ENCODE measurements at regions not wholly inside any gene's neighbourhood (a gene's known extent, or its start where the extent isn't known, plus 50 kb on each side); places are given as distances from the start of the nearest gene placed in this dataset.

DNA sequence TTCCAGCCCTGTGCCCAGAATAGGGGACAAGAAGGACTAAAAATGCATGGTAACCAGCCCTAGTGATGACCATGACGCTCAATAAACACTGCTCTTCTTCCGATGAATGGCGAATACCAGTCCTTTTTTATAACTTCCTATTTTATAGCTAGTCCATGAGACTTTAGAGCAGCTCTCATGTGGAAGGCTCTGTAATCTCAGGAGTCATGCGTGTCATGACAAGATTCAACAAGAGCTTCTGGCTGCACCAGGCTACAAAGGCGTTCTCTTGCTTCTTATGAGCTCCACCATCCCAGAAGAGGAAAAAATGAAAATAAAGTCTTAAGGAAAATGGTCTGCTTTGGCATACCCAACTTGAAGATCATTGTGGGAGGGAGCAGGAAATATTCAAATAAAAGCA lies 141.0 kb downstream of the TMCO5A start:
- TF ChIP-seq, protein P1, sequence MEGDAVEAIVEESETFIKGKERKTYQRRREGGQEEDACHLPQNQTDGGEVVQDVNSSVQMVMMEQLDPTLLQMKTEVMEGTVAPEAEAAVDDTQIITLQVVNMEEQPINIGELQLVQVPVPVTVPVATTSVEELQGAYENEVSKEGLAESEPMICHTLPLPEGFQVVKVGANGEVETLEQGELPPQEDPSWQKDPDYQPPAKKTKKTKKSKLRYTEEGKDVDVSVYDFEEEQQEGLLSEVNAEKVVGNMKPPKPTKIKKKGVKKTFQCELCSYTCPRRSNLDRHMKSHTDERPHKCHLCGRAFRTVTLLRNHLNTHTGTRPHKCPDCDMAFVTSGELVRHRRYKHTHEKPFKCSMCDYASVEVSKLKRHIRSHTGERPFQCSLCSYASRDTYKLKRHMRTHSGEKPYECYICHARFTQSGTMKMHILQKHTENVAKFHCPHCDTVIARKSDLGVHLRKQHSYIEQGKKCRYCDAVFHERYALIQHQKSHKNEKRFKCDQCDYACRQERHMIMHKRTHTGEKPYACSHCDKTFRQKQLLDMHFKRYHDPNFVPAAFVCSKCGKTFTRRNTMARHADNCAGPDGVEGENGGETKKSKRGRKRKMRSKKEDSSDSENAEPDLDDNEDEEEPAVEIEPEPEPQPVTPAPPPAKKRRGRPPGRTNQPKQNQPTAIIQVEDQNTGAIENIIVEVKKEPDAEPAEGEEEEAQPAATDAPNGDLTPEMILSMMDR (IDR thresholded peaks at IDR 0.05): no peak
- no peak for TF ChIP-seq POLR2A (IDR thresholded peaks at IDR 0.05)

Measured in Peyer's patch (tissue), 4 donors.